KMS-11 (cell line): ENCODE measurements at regions not wholly inside any gene's neighbourhood (a gene's known extent, or its start where the extent isn't known, plus 50 kb on each side); places are given as distances from the start of the nearest gene placed in this dataset.

Experiments used
- H2AFZ ChIP-seq: fragments of 200-600 bp; sonication (generic); 2 replicates; pipeline ENCODE4 v1.6.1; 2016; ENCODE audit warnings: antibody characterized with exemption, mixed run types, low read depth
- H3K27ac ChIP-seq: fragments of 200-600 bp; sonication (generic); 2 replicates; pipeline ENCODE4 v1.6.1; 2016; ENCODE audit warnings: mild to moderate bottlenecking, mixed run types
- H3K27me3 ChIP-seq: fragments of 200-600 bp; sonication (generic); 2 replicates; pipeline ENCODE4 v1.6.1; 2017; ENCODE audit warnings: mild to moderate bottlenecking, low read depth, mixed run types, moderate library complexity; ENCODE audit not compliant: insufficient read depth
- H3K36me3 ChIP-seq: fragments of 200-600 bp; sonication (generic); 2 replicates; pipeline ENCODE4 v1.6.1; 2017; ENCODE audit warnings: mild to moderate bottlenecking, mixed run types; ENCODE audit not compliant: insufficient read depth
- H3K4me1 ChIP-seq: fragments of 200-600 bp; sonication (generic); 2 replicates; pipeline ENCODE4 v1.6.1; 2016; ENCODE audit warnings: mild to moderate bottlenecking, low read depth, mixed run types; ENCODE audit not compliant: poor library complexity, severe bottlenecking
- H3K4me2 ChIP-seq: fragments of 200-600 bp; sonication (generic); 2 replicates; pipeline ENCODE4 v1.7.0; 2016; ENCODE audit warnings: mild to moderate bottlenecking, mixed run types
- H3K4me3 ChIP-seq: fragments of 200-600 bp; sonication (generic); IDR thresholded peaks from 2 replicates; pipeline ENCODE4 v1.6.1; 2017; ENCODE audit warnings: low read depth, low read length, mixed read lengths; ENCODE audit not compliant: insufficient read depth
- H3K79me2 ChIP-seq: fragments of 200-600 bp; sonication (generic); 2 replicates; pipeline ENCODE4 v1.6.1; 2016; ENCODE audit warnings: low read depth, mixed run types; ENCODE audit not compliant: insufficient read depth
- H3K9ac ChIP-seq: fragments of 200-600 bp; sonication (generic); 2 replicates; pipeline ENCODE4 v1.6.1; 2016; ENCODE audit warnings: mild to moderate bottlenecking, mixed run types
- H4K20me1 ChIP-seq: fragments of 200-600 bp; sonication (generic); 2 replicates; pipeline ENCODE4 v1.6.1; 2016; ENCODE audit warnings: mild to moderate bottlenecking, mixed run types; ENCODE audit not compliant: insufficient read depth
- TF ChIP-seq, protein P1 (sequence below): fragments of 200-600 bp; sonication (generic); conservative IDR thresholded peaks from 2 replicates; pipeline ENCODE4 v1.6.1; 2017; ENCODE audit warnings: low read depth, mild to moderate bottlenecking, antibody characterized with exemption, low read length, moderate library complexity, mixed read lengths

DNA sequence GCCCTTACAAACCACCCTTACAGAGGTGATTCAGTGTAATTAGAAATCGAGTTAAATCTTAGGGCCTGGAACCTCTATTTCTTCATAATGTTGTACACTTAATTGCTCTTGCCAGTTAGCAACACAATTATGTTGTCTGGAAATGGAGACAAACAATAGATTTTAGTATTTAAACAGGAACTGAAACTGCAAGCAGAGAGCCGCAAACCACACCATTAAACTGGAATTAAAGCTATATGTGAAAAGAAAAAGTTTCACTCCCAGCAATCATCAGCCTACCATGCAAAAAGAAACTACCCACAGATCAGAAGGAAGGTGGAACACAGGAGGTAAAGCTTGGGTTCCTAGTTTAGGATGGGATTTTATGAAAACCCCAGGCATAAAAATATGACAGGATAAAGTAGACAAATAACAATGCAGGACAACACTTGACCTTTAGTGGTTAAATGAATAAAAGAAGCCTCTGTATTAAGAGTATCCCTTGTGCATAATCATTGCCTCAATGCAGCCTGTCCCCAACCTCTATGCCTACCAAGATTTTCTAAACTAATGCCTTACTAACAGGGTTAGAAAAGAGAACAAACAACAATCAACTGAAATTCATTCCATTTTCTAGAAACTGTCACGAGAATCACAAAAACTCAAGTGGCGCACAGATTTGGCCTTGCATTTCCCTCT is 304.3 kb upstream of the ESRRG start:
- H3K27ac ChIP-seq: peak overlapping the region; percentile 31

DNA sequence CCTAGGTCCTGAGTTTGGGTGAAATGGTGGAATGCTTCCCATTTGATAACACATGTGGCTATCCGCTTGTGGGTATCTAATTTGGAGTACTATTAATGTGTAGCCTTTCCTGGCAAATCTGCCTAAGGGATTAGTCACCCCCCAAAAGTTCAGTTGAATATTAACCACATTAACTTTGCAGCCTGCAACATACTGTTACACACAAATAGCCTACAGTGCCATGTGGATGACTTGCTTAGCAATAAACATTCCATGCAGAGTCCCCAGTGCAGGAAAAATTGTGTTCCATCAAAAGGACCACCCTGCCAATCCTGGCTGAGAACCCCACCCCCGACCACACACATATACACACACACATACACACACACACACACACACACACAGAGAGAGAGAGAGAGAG is 303.3 kb upstream of the ESRRG start:
- no peaks in the 10 kb centered on the region for H3K27me3 ChIP-seq
- H4K20me1 ChIP-seq: no peaks in the 10 kb centered on the region
- H3K36me3 ChIP-seq: no peaks in the 10 kb centered on the region
- H3K4me2 ChIP-seq: peak overlapping the region; percentile 46
- no peak overlapping the region for H3K9ac ChIP-seq
- no peak overlapping the region for H3K4me3 ChIP-seq
- H3K79me2 ChIP-seq: no peaks in the 10 kb centered on the region
- peaks cover 25% of the 10 kb centered on the region for H3K4me1 ChIP-seq
- TF ChIP-seq, protein P1, sequence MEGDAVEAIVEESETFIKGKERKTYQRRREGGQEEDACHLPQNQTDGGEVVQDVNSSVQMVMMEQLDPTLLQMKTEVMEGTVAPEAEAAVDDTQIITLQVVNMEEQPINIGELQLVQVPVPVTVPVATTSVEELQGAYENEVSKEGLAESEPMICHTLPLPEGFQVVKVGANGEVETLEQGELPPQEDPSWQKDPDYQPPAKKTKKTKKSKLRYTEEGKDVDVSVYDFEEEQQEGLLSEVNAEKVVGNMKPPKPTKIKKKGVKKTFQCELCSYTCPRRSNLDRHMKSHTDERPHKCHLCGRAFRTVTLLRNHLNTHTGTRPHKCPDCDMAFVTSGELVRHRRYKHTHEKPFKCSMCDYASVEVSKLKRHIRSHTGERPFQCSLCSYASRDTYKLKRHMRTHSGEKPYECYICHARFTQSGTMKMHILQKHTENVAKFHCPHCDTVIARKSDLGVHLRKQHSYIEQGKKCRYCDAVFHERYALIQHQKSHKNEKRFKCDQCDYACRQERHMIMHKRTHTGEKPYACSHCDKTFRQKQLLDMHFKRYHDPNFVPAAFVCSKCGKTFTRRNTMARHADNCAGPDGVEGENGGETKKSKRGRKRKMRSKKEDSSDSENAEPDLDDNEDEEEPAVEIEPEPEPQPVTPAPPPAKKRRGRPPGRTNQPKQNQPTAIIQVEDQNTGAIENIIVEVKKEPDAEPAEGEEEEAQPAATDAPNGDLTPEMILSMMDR: no peak
- no peak overlapping the region for H3K27ac ChIP-seq
- H2AFZ ChIP-seq: no peak overlapping the region

More for the DNA sequence above, 304.3 kb upstream of the ESRRG start:
- H3K79me2 ChIP-seq: no peaks in the 10 kb centered on the region
- no peaks in the 10 kb centered on the region for H4K20me1 ChIP-seq
- H3K36me3 ChIP-seq: no peaks in the 10 kb centered on the region
- no peak overlapping the region for H3K9ac ChIP-seq
- peak overlapping the region; percentile 46 for H3K4me2 ChIP-seq
- peaks cover 25% of the 10 kb centered on the region for H3K4me1 ChIP-seq
- H3K27me3 ChIP-seq: no peaks in the 10 kb centered on the region
- TF ChIP-seq, protein P1: no peak
- no peak overlapping the region for H3K4me3 ChIP-seq
- H2AFZ ChIP-seq: no peak overlapping the region

DNA sequence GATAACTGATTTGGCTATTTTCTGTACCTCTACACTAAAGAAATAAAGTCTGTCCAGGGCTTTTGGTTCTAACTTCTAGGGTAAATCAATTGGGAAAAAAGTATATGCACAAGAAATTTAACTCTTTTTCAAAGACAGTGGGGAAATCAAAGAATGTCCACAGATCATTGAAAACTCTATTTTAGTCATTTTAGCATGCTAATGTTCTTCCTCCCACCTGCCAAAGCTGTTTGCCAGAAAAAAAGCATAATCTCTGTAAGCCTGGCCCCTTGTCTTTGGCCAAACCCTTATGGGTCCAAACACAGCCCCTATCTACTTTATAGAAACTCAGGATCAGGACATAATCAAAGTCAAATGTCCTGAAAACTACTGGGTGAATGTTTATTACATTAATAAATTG is 302.2 kb upstream of the ESRRG start:
- Histone ChIP-seq H3K27ac (no peak overlapping the region), H3K4me3 (no peak overlapping the region), H3K9ac (no peak overlapping the region), H3K27me3 (no peaks in the 10 kb centered on the region), H3K36me3 (no peaks in the 10 kb centered on the region), H3K4me2 (no peak overlapping the region), H2AFZ (no peak overlapping the region), H4K20me1 (no peaks in the 10 kb centered on the region), H3K4me1 (peaks cover 25% of the 10 kb centered on the region), H3K79me2 (no peaks in the 10 kb centered on the region)
- TF ChIP-seq, protein P1: no peak

DNA sequence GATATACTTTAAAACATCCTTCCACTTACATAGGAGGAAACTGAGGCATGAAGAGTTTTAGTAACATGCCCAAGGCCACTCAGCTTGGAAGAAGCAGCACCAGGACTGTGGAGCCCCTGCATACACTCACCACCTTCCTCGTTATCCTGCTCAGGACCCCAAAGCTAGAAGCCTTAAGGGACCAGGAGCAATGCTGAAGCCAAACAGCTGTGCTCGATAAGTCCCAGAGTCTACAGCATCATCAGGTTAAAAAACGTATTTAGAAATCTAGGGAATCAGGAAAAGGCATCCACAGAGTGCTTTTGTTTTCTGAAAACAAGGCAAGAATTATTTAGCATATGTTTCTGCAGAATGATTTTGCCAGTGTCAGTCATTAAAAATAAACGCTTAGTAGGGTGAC is 301.7 kb upstream of the ESRRG start:
- Histone ChIP-seq H3K27ac (no peak overlapping the region), H4K20me1 (no peaks in the 10 kb centered on the region), H3K9ac (no peak overlapping the region), H3K36me3 (no peaks in the 10 kb centered on the region), H3K4me3 (no peak overlapping the region), H3K4me1 (peaks cover 25% of the 10 kb centered on the region), H3K79me2 (no peaks in the 10 kb centered on the region), H2AFZ (no peak overlapping the region), H3K4me2 (no peak overlapping the region), H3K27me3 (no peaks in the 10 kb centered on the region)
- TF ChIP-seq, protein P1: no peak
